ENCODE measurements at regions not wholly inside any gene's neighbourhood (a gene's known extent, or its start where the extent isn't known, plus 50 kb on each side); places are given as distances from the start of the nearest gene placed in this dataset.
"Not testable (repeated sequence)": the region's sequence is repeated elsewhere in the genome, so short reads cannot be mapped to it uniquely, and the experiment has no call there.

GRCh38 chr5:82470185-82470994 lies 192.2 kb upstream of the RPS23 start:
- no peak for DNase-seq (ENCODE audit: low spot score)
- TF ChIP-seq CTCF (conservative IDR thresholded peaks at IDR 0.05; ENCODE audit: low read depth) = no peak
- POLR2A ChIA-PET (ENCODE audit: low non-redundant PET) = no interaction called here
- no peak overlapping the region for H3K27ac ChIP-seq
- CTCF ChIA-PET = no interaction called here

- ChIA-PET CTCF (interaction anchor here (0.6 to 1.2 kb wide), 2 partner anchors 40 to 115 kb away, joined by 3 to 5 read pairs; no protein-coding TSS in a partner anchor), POLR2A (ENCODE audit: low non-redundant PET) (no interaction called here)
- no peak for DNase-seq (ENCODE audit: low spot score)
- peak; percentile 53 for TF ChIP-seq CTCF (conservative IDR thresholded peaks at IDR 0.05; ENCODE audit: low read depth)
- no peak overlapping the region for H3K27ac ChIP-seq
Observed at GRCh38 chr5:82466986-82467561, 188.9 kb upstream of the RPS23 start.

GRCh38 chr5:82465235-82465634 lies 187.1 kb upstream of the RPS23 start:
- DNase-seq (ENCODE audit: low spot score) = no peak
- POLR2A ChIA-PET (ENCODE audit: low non-redundant PET) = no interaction called here

GRCh38 chr5:82459626-82460025 lies 181.5 kb upstream of the RPS23 start:
- no peak overlapping the region for H3K27ac ChIP-seq
- DNase-seq (ENCODE audit: low spot score) = no peak
- no peak for TF ChIP-seq CTCF (conservative IDR thresholded peaks at IDR 0.05; ENCODE audit: low read depth)
- CTCF ChIA-PET = interaction anchor here (0.7 kb wide), 1 partner anchor 18 kb away, joined by 6 read pairs; no protein-coding TSS in a partner anchor
- POLR2A ChIA-PET (ENCODE audit: low non-redundant PET) = no interaction called here

More at GRCh38 chr5:82465235-82465634, 187.1 kb upstream of the RPS23 start:
- no peak overlapping the region for H3K27ac ChIP-seq
- CTCF ChIA-PET = no interaction called here
- no peak for TF ChIP-seq CTCF (conservative IDR thresholded peaks at IDR 0.05; ENCODE audit: low read depth)

- DNase-seq (ENCODE audit: low spot score); POLR2A ChIA-PET (ENCODE audit: low non-redundant PET); H3K27ac ChIP-seq; CTCF ChIA-PET: not testable (repeated sequence)
Observed at GRCh38 chr5:82455317-82455716, 177.2 kb upstream of the RPS23 start.

GRCh38 chr5:82448374-82448773 lies 170.2 kb upstream of the RPS23 start:
- ChIA-PET POLR2A (ENCODE audit: low non-redundant PET) (no interaction called here), CTCF (no interaction called here)
- no peak for TF ChIP-seq CTCF (conservative IDR thresholded peaks at IDR 0.05; ENCODE audit: low read depth)
- DNase-seq (ENCODE audit: low spot score) = no peak
- no peak overlapping the region for H3K27ac ChIP-seq

- no peak for DNase-seq (ENCODE audit: low spot score)
- no peak for TF ChIP-seq CTCF (conservative IDR thresholded peaks at IDR 0.05; ENCODE audit: low read depth)
- H3K27ac ChIP-seq = no peak overlapping the region
- ChIA-PET POLR2A (ENCODE audit: low non-redundant PET) (no interaction called here), CTCF (no interaction called here)
Observed at GRCh38 chr5:82447913-82448312, 169.8 kb upstream of the RPS23 start.
